NCI-H226 (cell line): ENCODE measurements at regions not wholly inside any gene's neighbourhood (a gene's known extent, or its start where the extent isn't known, plus 50 kb on each side); places are given as distances from the start of the nearest gene placed in this dataset.
"Not testable (repeated sequence)": the region's sequence is repeated elsewhere in the genome, so short reads cannot be mapped to it uniquely, and the experiment has no call there.

Experiments used
- DNase-seq: peaks from one replicate; pipeline ENCODE4 v3.0.0-alpha.2; 2015

DNA sequence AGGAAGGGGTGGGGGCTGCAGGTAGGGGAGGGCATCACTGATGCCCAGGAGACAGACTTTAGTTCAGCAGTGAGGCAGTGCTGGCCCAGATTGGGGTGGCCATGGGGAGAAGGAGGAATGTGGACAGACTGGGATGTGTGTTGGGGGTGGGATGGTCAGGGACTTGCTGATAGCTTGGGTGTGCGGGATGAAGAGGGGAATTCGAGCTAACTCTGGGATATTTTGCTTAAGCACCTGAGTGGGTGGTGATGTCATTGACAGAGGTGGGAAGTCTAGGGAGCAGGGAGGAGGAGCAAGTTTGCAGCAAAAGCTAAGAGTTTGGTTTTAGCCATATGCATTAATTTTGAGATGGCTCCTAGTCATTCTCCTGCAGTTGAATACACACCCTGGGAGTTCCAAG is 207.5 kb downstream of the RPLP1 start:
- no peak for DNase-seq

DNA sequence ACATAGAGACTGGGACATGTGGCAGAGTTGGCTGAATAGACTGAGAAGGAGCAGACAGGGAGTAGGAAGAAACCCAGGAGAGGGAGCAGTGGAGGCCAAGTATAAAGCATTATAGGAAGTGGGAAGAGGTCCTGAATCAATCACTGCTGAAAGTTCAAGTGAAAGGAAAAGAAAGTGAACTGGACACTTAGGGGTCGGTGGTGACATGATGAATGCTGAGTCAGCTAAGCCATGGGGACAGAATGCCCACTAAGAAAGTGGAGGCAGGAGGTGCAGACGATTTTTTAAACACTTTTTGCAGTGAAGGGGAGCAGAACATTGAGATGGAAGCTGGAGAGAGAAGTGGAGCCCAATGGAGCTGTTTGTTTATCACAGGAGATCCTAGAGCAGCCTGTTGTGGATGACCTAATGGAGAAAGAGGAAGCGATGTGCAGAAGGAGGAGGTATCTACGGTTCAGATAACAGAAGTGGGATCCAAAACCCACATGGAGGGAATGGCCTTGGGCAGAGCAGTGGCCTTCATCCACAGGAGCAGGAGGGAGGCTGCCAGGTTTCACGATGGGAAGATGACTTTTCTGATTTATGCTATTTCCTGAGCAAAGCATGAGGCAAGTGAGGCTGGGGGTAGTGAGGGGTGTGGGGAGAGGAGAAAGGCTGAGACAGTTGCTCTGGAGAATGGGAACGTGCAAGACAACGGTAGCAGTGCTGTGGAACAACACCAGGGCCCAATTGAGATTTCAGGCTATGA is 208.2 kb downstream of the RPLP1 start:
- no peak for DNase-seq

DNA sequence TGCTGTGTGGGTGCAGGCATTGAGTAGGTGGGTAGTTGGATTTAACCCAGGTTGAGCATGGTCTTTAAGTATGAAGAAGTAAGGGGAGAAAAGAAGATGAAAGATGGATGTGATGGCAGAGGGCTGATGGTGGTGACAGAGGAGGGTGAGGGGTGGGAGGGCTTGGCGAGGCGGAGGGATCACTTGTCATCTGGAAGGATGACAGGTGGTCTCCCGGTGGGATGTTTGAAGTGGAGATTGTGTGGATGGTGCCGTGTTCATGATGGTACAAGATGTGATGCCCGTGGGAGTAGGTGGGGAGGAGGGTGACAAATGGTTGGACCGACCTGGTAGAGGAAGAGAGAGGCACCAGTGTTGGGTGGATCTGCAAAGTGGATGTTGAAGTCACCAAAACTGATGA is 208.8 kb downstream of the RPLP1 start:
- DNase-seq: no peak

DNA sequence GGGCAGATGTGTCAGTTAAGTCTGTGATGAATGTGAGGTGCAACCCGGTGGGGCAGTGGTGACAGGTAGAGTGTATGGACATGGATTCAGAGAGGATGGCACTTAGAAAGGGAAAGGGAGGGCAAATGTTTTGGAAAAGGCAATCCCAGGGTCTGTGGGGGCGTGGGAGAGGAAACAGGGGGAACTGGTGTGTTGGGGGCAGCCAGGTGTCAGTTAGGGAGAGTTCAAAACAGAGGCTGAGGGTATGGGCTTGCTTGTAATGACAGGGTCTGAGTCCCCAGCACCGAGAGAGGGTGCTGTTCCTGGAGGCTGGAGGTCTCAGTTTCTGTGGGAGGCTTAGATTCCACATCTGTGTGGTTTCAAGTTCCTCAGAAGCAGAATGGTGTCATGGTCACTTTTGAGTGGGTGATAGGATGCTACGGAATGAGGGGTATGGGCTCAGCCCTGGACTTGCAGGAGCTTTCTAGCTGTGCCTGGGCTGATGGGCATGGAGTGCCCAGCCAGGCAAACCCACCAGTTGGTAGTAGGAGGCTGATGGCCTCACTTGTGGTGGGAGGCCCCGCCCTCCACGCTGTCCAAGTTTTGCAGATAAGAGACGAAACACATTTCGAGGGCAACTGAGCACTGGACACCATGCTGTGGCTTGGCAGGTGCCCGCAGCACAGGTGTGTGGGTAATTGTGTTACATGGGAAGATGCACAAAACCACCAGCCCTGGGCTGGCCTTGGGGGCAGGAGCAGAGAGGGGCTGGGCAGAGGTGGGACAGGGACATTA is 209.4 kb downstream of the RPLP1 start:
- DNase-seq: no peak

DNA sequence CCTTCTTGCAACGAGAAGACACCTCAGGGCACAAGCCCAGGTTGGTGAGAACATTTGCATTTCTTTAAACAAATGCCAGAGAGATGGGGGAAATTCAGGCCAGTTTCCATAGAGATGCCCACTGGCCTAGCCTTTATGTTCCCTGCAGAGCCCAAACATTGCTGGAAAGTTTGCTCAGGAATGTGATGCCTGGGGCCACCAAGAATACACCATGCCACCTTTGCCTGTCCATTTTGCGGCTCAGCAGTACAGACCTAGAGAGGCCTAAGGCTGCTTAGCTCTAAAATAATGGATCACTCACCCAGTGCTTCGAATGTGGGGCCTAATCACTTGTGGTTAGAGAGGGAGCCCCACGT is 210.0 kb downstream of the RPLP1 start:
- no peak for DNase-seq

DNA sequence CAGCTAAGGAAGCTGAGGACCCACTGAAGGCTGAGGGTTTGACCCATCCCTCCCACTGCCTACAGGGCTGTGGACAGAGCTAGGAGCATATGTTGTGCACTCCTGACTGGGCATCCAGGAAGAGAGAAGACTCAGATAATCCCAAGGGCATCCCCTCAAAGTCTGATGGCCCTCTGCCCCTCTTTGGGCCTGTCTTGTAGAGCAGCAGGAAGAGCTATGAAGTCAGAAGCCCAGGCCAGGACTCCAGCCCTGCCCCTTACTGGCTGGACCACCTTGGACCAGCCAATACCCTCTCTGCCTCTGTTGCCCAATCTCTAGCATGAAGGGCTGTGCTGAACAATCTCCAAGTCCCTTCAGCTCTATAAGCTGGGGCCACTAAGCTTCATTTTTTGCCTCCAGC is 210.8 kb downstream of the RPLP1 start:
- DNase-seq: no peak

DNA sequence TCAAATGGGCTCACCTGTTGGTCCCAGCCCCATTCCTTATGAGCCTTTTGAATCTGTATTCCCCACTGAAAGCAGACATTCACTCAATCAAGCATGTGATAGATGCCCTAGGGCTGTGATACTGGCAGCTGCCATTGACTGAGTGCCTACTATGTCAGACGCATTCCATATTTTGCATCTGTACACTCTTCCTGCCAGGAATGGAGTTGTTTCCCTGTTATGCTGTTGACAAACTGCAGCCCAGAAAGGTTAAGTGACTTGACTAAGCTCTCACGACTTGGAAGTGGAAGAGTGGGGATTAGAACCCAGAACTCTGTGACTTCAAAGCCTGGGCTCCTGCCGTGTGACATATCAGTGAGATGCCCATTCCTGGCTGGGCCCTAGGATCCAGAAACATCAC is 211.4 kb downstream of the RPLP1 start:
- no peak for DNase-seq

DNA sequence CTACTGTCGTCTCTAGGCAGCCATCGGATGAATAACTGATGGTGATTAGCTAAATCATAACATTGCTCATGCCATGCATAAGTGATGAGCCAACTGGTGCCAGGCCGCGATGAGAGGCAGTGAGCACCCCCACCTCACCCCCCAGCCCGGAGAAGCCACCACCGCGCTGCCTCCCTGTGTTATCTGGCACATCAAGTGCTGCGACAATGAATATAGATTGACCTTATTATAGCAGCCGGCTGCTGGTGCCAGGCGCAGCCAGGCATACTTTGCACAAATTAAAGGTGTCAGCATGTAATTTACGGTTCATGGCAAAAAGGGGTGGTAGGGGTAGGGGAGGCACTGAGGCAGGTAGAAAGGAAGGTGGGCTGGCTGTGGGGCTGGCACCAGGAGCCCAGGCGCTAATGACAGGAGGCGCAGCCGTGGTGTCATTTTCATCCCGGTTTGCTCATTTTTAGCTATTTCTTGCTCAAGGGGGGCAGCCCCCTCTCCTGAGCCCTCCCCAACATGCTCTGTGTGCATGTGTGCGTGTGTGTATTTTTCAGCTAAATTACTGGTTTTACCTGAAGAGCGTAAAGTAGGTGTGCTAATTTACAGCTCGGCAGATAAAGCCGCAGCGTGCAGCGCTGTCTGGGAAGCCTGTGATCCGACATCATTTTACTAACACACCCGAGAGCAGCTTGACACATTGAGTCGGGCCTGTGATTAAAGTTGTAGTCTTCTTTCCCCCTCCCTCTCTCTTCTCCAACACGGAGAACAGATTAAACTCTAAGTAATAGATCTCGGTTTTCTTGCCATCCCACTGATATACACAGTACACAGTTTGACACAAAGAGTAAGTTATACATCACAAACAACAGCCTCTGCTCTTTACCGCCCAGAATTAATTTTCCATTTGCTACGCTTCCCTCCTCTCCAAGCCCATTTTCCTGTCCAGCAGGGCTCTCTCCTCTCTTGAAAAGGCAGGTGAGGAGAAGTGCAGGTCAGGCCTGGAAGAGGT is 212.3 kb downstream of the RPLP1 start:
- DNase-seq: no peak

DNA sequence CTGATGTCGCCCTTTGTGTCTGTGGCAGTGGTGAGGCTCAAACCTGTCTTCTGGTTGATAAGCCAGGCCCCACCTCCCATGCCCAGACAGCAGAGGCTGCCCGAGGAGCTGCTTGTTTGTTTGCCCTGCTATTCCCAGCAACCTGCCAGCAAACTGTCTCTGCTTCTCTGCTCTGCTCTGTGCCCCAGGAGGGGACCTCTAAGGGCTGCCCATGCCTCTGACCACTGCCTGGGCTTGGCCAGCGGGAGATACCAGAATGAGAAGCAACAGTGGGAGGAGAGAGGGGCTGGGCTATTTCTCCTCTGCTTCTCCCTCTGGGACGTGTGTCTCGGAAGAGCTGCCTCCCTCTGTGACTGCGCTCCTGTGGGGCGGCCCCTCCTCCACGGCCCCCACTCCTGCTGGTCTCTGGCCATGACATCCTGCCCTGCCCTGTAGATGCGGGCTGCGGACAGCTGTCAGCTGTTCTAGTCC is 213.1 kb downstream of the RPLP1 start:
- no peak for DNase-seq

DNA sequence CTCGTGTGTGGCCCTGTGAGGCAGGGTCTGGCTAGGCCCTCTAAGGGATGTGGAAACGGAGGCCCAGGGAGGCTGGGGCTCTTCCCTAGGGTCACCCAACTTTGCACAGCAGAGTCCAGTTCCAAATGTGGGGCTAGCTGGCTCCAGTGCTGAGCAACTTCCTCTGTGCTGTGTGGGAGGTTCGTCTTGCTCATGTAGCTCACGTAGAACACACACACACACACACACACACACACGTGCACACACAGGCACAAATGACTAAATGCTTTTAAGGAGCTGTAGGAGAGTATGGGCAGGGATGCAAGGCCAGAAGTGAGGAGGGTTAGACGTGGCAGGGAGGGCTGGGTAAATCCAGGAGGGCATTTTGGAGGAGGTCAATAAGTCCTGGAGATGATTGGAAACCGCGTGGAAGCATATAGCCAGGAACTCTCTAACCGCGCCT is 213.8 kb downstream of the RPLP1 start:
- DNase-seq: peak; percentile 69

DNA sequence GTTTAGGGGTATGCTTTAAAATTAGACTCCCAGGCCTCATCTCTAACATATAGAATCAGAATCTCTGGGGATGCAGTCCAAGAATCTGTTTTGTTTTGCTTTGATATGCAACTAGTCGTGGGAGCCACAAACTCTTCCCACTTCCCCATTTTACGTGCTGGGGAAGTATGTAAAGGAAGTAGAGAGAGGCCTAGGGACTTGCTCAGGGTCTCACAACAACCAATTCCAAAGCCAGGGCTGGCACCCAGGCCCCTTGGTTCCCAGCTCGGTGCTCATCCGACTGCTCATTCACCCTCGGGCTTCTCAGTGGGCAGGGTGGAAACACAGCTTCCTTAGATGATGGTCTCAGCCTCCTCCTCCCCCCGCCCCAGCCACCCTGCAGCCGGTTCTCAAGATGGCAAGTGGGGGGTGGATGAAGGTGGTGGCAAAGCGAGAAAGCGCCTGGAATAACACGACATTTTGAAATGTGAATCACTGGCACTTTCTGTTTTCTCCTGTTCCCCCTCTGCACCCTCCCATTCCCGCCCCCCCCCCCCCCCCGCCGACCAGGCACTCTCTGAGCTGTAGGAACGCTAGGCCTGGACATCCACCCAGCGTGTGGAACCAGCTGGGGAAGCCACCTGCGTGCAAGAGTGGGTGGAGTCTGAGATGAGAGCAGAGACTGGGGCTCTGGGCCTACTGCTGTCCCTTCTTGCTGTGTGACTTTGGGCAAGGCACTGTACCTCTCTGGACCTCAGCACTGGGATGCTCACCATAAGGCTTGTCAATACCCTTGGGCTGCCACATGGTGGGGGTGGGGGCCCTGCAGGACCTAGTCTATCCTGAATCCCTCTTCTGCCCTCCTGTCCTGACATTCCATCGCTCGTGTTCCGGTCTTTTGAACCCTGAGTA is 214.5 kb downstream of the RPLP1 start:
- no peak for DNase-seq

DNA sequence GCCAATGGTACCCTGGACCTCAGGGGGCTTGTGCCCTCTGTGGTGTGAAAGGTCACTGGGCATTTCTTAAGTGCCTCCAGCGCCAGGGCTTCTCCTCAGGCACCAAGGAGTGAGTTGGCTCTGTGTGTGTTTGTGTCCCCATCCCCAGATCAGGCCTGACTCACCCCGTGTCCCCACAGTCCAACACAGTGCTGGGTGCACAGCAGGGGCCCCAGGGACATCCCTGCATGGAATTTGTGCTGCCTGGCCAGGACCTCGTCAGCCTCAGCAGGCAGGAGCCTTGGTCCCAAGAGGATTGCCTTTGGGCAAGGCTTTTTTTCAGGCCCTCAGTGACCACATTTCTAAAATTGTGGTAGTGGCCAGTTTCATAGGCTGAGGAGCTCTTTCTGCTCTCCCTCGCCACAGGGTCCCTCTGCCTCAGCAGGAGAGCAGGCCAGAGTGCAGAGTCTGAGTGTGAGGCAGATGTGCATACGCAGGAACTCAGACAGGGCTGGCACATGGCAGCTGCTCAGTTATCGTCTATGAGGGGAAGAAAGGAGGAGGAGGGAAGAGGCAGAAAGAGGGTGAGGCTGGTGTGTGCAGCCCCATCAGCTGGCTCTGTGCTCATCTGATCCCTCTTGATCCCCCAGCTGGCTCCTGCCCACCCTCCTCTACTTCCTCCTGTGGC is 215.6 kb downstream of the RPLP1 start:
- DNase-seq: no peak

DNA sequence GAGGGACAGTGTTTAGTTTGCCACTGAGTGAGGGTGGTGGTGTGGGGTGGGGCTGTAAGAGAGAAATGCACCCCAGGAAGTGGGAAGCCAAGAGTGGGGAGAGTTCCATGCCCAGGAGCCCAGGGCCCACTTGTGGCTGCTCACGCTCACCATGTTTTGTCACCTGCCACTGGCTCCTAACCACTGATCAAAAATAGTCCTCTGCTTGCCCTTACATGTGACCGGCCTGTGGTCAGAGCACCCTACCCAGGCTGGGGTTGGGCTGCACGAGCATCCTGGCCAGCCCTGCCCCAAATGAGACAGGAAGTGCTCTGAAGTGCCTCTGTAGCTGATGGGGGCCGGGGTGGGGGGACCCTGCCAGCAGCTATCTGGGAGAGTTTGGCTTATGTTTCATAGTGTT is 216.3 kb downstream of the RPLP1 start:
- no peak for DNase-seq

DNA sequence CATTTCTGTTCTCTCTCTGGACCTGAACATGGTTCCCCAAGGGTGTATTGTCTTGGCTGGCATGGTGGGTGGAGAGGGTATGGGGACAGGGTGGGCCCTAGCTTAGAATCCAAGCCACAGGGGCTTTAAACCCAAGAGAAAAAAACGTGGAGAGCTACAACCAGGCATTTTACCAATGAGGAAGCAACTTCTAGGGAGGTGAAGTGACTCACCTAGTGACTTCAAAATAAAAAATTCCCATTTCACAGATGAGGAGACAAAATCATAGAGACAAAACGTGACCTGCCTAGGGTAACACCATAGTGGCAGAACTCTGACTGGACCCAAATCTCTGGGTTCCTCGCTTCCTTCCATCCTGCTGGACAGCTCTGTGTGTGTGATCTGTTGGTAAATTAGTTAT is 216.8 kb downstream of the RPLP1 start:
- DNase-seq: no peak

DNA sequence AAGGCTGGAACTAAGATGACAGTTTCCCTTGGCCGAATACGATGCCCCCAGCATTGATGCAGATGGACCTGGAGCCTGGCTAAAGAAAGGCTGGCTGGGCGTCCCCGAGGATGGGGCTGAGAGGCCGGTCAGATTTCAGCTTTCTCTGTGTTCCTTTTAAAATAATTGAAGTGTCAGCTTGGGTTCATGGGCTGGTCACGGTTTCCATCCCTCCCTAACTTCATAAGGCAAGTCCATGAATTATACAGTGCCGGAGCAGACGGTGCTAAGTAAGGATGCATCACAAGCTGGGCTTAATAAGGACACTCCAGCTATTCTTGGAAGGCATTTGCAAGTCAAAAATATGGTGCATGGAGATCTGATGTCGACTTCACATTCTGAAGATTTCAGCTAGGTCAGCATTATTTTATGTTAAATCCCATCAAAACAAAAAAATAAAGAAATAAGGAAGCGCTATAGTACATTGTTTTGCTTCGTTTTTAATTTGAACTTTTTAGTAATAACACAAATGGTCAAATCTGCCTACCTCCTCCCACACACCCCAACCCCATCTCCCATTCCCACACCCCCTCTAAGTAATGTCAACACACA is 220.8 kb downstream of the RPLP1 start:
- no peak for DNase-seq

DNA sequence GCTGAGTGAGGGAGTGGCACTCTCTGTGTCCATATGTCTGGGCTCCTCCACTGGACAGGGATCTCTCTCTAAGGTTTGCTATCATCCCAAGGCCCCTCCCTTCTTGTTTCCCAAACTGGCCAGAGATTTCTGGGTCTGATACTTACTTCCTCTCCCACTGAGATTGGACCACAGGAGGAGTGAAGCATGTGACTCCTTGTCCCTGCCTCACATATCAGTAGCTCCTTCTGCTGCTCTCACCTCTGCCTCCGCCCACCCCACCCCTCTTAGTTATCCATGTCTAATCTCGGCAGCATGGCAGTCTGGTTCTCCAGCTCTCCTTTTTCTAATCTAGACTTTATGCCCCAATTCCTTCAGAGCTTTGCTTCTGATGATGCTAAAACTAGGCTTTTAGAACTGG is 223.1 kb downstream of the RPLP1 start:
- DNase-seq: no peak

DNA sequence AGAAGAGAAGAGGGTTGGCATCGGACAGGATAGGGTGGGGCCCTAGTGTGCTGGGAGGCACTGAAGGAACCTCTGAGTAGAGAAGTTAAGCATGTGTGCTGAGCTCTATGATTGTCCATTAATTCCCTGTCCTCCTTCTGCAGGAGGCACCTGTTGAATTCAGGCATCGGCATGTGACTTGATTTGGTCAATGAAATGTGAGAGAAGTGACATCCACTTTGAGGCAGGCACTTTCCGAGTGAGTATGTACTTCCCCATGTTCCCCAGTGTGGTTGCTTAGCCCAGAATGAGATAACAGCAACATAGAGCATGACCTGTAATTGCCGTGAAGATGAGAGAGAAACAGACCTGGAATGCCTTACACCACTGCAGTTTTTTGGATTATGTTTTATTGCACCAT is 224.8 kb downstream of the RPLP1 start:
- no peak for DNase-seq

DNA sequence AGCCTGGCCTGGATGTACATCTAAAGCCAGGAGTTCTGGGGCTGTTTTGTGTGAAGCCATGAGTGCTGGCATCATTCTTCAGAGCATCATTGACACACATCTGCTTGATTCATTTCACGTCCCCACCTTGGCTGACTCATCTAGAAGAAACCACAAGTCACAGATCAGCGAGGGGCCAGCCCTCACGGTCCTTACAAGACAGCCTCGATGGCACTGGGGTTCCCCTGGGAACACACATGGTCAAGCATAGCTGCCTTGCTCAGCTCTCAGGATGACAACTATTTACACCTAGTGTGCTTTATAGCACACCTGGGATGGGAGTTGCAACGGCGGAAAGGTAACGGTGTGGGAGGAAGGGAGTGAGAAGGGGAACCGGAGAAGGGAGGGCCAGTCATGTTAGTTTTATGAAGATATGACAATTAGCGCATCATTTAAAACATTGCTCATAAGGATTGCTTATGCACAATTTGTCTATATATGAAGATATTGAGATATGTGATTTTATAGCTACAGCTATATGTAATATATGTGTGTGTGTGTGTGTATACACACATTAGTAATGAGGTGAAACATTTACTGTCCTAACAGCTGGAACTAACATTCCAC is 227.1 kb downstream of the RPLP1 start:
- DNase-seq: no peak

DNA sequence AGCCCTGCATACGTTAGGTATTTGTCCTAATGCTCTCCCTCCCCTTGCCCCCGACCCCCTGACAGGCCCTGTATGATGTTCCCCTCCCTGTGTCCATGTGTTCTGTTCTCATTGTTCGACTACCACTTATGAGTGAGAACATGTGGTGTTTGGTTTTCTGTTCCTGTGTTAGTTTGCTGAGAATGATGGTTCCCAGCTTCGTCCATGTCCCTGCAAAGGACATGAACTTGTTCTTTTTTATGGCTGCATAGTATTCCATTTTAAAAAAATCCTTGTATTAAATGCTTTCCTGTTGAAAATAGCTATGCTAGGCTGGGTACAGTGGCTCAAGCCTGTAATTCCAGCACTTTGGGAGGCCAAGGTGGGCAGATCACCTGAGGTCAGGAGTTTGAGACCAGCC is 232.2 kb downstream of the RPLP1 start:
- DNase-seq: not testable (repeated sequence)
